GM12878 (cell line): ENCODE measurements at regions not wholly inside any gene's neighbourhood (a gene's known extent, or its start where the extent isn't known, plus 50 kb on each side); places are given as distances from the start of the nearest gene placed in this dataset.

Source experiments
- ATAC-seq: fragments of 200-7000 bp; cut with Tn5 transposase; 3 replicates; pipeline ENCODE4 v1.9.1; 2020; ENCODE audit warnings: mild to moderate bottlenecking, moderate library complexity
- BruUV-seq: library from RNA; stranded (reverse); fragments of 400-500 nt; replicated peaks from 2 replicates; lab custom pipeline; 2021; lab: Mats Ljungman, UMichigan
- CTCF ChIA-PET: fragments of 300-600 bp; sonication (Branson Sonifier 250); formaldehyde crosslinking; extraction: SDS; loops from one replicate; lab custom pipeline; 2021; ENCODE audit warnings: inconsistent platforms; lab: Yijun Ruan, JAX
- POLR2A ChIA-PET: fragments of 350-600 bp; formaldehyde crosslinking; extraction: SDS; loops from one replicate; lab custom pipeline; 2021; ENCODE audit warnings: inconsistent platforms; lab: Charles Lee
- RAD21 ChIA-PET: fragments of 300-600 bp; sonication (Branson Sonifier 250); formaldehyde crosslinking; loops from one replicate; lab custom pipeline; 2023; ENCODE audit warnings: antibody characterized with exemption; ENCODE audit not compliant: unreplicated experiment; lab: Charles Lee
- SMC1A ChIA-PET: fragments of 300-600 bp; sonication (Branson Sonifier 250); formaldehyde crosslinking; loops from one replicate; lab custom pipeline; 2023; ENCODE audit not compliant: unreplicated experiment, uncharacterized antibody; lab: Charles Lee
- DNase-seq: peaks from one replicate; pipeline ENCODE4 v3.0.0-alpha.2; 2011; ENCODE audit warnings: low read depth, low spot score
- FAIRE-seq: peaks from 3 replicates; lab custom pipeline; 2011; peaks lifted over from hg19 to GRCh38; lab: Jason Lieb, UNC
- H2AFZ ChIP-seq: 2 replicates; pipeline ENCODE4 v1.6.0; 2011; ENCODE audit warnings: low read depth, low read length, control low read depth; ENCODE audit not compliant: control insufficient read depth
- H3K27ac ChIP-seq: 2 replicates; pipeline ENCODE4 v1.5.1; 2011; ENCODE audit warnings: control low read depth; ENCODE audit not compliant: control insufficient read depth, insufficient read depth
- H3K27me3 ChIP-seq, 2 experiments: replicated peaks in 1 of 2; 2 replicates each; pipeline versions ENCODE4 v1.6.0 to v1.6.1; 2011; ENCODE audit warnings: low read length in 1 of 2; ENCODE audit not compliant: control insufficient read depth in 2 of 2, insufficient read depth in 2 of 2
- H3K36me3 ChIP-seq, 2 experiments: 2 replicates each; pipeline ENCODE4 v1.5.1; 2011; ENCODE audit warnings: low read length in 1 of 2; ENCODE audit not compliant: control insufficient read depth in 2 of 2, insufficient read depth in 2 of 2
- H3K4me1 ChIP-seq: 2 replicates; pipeline ENCODE4 v1.6.1; 2011; ENCODE audit warnings: mild to moderate bottlenecking, low read length, moderate library complexity, mixed read lengths; ENCODE audit not compliant: control insufficient read depth, insufficient read depth
- H3K4me2 ChIP-seq: 2 replicates; pipeline ENCODE4 v1.6.0; 2011; ENCODE audit warnings: control low read depth; ENCODE audit not compliant: control insufficient read depth, insufficient read depth
- H3K4me3 ChIP-seq: fragments of 200-600 bp; sonication (generic); 2 replicates; pipeline ENCODE4 v1.5.1; 2016
- H3K79me2 ChIP-seq: 2 replicates; pipeline ENCODE4 v1.6.0; 2011; ENCODE audit warnings: low read length; ENCODE audit not compliant: control insufficient read depth, insufficient read depth
- H3K9ac ChIP-seq: 2 replicates; pipeline ENCODE4 v1.8.0; 2011; ENCODE audit warnings: low read length, control low read depth, mixed read lengths; ENCODE audit not compliant: control insufficient read depth, insufficient read depth
- H3K9me3 ChIP-seq: replicated peaks from 3 replicates; pipeline ENCODE4 v1.5.1; 2011; ENCODE audit warnings: mild to moderate bottlenecking, low read length; ENCODE audit not compliant: control insufficient read depth, insufficient read depth
- H4K20me1 ChIP-seq: 2 replicates; pipeline ENCODE4 v1.6.0; 2011; ENCODE audit not compliant: control insufficient read depth, insufficient read depth
- ATF7 ChIP-seq: fragments of 450-650 bp; IDR thresholded peaks from 2 replicates; pipeline ENCODE4 v1.6.1; 2016; ENCODE audit warnings: low read depth, mild to moderate bottlenecking
- IRF4 ChIP-seq: IDR thresholded peaks from 2 replicates; pipeline ENCODE4 v1.6.1; 2011; ENCODE audit warnings: low read depth, low read length
- JUNB ChIP-seq: IDR thresholded peaks from 2 replicates; pipeline ENCODE4 v1.6.1; 2016; ENCODE audit warnings: antibody characterized with exemption, mild to moderate bottlenecking
- MYC ChIP-seq: IDR thresholded peaks from 2 replicates; pipeline ENCODE4 v1.6.1; 2011; ENCODE audit warnings: mild to moderate bottlenecking, low read length, moderate library complexity, inconsistent platforms; ENCODE audit not compliant: insufficient read depth, insufficient replicate concordance, insufficient read length, severe bottlenecking
- PAX5 ChIP-seq: IDR thresholded peaks from 2 replicates; pipeline ENCODE4 v1.6.1; 2011; ENCODE audit warnings: low read depth, low read length, borderline replicate concordance
- POLR2AphosphoS2 ChIP-seq: IDR thresholded peaks from 2 replicates; pipeline ENCODE4 v1.6.1; 2011; ENCODE audit warnings: low read depth, mild to moderate bottlenecking, low read length, improper control_type of control experiment, moderate library complexity
- SMC3 ChIP-seq: IDR thresholded peaks from 2 replicates; pipeline ENCODE4 v1.6.1; 2011; ENCODE audit warnings: low read length, improper control_type of control experiment, borderline replicate concordance
- TARDBP ChIP-seq: IDR thresholded peaks from 2 replicates; pipeline ENCODE4 v1.6.1; 2016; ENCODE audit warnings: borderline replicate concordance
- ZNF207 ChIP-seq: fragments of 450-650 bp; IDR thresholded peaks from 2 replicates; pipeline ENCODE4 v1.6.1; 2014; ENCODE audit warnings: antibody characterized with exemption, mild to moderate bottlenecking, borderline replicate concordance
- ZNF217 ChIP-seq: fragments of 450-650 bp; IDR thresholded peaks from 2 replicates; pipeline ENCODE4 v1.6.1; 2017; ENCODE audit warnings: antibody characterized with exemption, mild to moderate bottlenecking
- WGBS: methylation state at CpG from one replicate; pipeline ENCODE4 v1.1.6; 2016; ENCODE audit warnings: low lambda C conversion rate; ENCODE audit not compliant: insufficient replicate concordance, insufficient coverage; ENCODE audit errors: missing lambda C conversion rate; 5-methylcytosine and 5-hydroxymethylcytosine counted together
- in situ Hi-C: fragments of 300-500 bp; cut with MboI; formaldehyde crosslinking; loops from 9 replicates; pipeline ENCODE4 v1.14.3; 2018; ENCODE audit warnings: mixed read lengths
- intact Hi-C: fragments of 100-400 bp; cut with micrococcal nuclease; formaldehyde crosslinking; loops from one replicate; pipeline ENCODE4 v1.14.2; 2022; ENCODE audit not compliant: unreplicated experiment
- TF ChIP-seq, protein P1 (sequence below): IDR thresholded peaks from 2 replicates; pipeline ENCODE4 v1.6.1; 2011; ENCODE audit warnings: borderline replicate concordance, low read depth, mild to moderate bottlenecking, moderate library complexity, mixed read lengths, low read length; ENCODE audit not compliant: insufficient read depth; ENCODE audit errors: extremely low read length
- TF ChIP-seq, protein P2 (sequence below): fragments of 450-650 bp; IDR thresholded peaks from 2 replicates; pipeline ENCODE4 v1.6.1; 2017; ENCODE audit warnings: low read depth, mild to moderate bottlenecking, moderate library complexity

DNA sequence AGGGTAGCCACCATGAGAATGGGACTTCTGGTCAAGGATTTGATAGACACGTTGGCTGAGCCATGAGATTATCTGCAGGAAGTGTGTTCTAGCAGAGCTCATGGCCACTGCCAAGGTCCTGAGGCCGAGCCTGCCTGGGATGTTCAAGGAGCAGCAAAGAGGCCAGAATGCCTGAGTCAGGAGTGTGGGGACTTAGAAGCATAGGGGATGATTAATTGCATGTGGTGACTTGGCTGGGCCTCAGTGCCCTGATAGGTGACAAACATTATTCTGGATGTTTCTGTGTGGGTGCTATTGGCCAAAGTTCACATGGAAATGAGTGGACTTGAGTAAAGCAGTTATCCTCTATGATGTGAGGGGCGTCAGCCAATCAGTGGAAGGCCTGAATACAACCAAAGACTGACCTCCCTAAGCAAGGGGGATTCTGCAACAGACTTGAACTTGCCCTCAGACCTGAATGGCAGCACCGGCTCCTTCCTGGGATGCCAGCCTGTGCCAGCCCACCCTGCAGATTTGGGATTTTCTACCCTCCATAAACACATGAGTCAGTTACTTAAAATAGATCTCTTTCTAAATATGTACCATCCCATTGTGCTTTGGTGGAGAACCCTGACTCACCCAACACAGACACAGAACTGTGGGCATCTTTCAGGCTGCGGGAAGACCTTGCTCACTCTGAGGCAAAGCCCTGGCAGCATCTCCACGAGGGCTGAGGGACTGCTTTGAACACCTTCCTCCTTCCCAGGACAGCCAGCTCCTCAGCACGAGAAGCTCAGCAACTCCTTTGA lies 363.9 kb upstream of the MGMT start:
- Histone ChIP-seq H3K4me3 (no peak overlapping the region), H3K36me3 (no peaks in the 10 kb centered on the region), H3K9ac (no peak overlapping the region), H3K4me2 (no peak overlapping the region), H3K4me1 (no peaks in the 10 kb centered on the region), H3K79me2 (no peaks in the 10 kb centered on the region), H3K27ac (no peak overlapping the region), H2AFZ (no peak overlapping the region), H4K20me1 (no peaks in the 10 kb centered on the region), H3K9me3 (no peaks in the 10 kb centered on the region), H3K27me3 (no peaks in the 10 kb centered on the region)
- in situ Hi-C loops = no loop called here
- intact Hi-C loops = no loop called here
- ChIA-PET SMC1A (no interaction called here), RAD21 (no interaction called here), CTCF (no interaction called here), POLR2A (no interaction called here)
- FAIRE-seq (no peak), ATAC-seq (no peak), DNase-seq (no peak)
- 20% methylated on average over 7 of the region's 7 CpGs for whole genome bisulfite sequencing
- no TSS peak for BruUV-seq
- TF ChIP-seq POLR2AphosphoS2 = no peak
- TF ChIP-seq TARDBP = no peak
- TF ChIP-seq JUNB = no peak

DNA sequence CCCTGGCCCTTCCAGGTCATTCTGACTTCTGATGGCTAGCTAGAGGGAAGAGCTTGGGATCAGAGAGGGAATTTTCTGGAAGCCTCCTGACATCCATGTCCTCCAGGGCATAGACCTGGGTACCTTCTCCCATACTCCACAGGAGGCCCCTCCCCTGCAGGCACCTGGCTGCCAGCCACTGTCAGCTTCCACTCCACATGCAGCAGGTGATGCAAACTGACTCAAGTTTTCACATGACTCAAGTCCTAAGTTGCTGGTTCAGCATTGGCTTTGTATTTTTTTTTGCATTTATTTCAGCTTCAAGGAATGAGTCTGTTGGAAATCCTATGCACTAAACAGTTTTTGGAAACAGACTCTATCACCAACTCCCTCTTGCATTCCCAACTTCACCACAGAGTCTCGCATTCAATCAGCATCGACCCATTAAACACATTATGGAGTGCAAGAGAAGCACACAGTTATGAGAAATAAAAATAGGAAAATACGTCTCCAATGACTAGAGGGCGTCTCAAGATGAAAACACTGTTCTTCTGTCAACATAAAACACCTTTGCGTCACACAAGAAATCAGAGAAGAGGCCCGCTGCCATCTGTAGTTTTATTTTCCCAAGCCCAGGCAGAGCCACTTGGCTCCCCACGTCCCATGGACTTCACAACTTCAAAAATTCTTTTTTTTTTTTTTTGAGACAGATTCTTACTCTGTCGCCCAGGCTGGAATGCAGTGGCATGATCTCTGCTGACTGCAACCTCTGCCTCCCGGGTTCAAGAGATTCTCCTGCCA lies 362.6 kb upstream of the MGMT start:
- intact Hi-C loops (no loop called here), in situ Hi-C loops (no loop called here)
- POLR2A ChIA-PET = no interaction called here
- Histone ChIP-seq H3K9ac (no peak overlapping the region), H3K27me3 (no peaks in the 10 kb centered on the region), H3K4me2 (no peak overlapping the region), H3K27ac (no peak overlapping the region), H3K4me1 (no peaks in the 10 kb centered on the region), H3K4me3 (no peak overlapping the region), H3K36me3 (no peaks in the 10 kb centered on the region), H2AFZ (no peak overlapping the region), H3K79me2 (no peaks in the 10 kb centered on the region), H3K9me3 (no peaks in the 10 kb centered on the region), H4K20me1 (no peaks in the 10 kb centered on the region)
- RAD21 ChIA-PET = no interaction called here
- SMC1A ChIA-PET = no interaction called here
- CTCF ChIA-PET = no interaction called here
- no peak for ATAC-seq
- 40% methylated on average over 7 of the region's 9 CpGs for WGBS
- no peak for DNase-seq
- BruUV-seq = no TSS peak
- no peak for FAIRE-seq
- TF ChIP-seq PAX5 (no peak), MYC (no peak), ZNF207 (no peak), SMC3 (no peak), IRF4 (no peak), ATF7 (no peak), ZNF217 (no peak)
- TF ChIP-seq, protein P1, sequence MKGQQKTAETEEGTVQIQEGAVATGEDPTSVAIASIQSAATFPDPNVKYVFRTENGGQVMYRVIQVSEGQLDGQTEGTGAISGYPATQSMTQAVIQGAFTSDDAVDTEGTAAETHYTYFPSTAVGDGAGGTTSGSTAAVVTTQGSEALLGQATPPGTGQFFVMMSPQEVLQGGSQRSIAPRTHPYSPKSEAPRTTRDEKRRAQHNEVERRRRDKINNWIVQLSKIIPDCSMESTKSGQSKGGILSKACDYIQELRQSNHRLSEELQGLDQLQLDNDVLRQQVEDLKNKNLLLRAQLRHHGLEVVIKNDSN = no peak
- TF ChIP-seq, protein P2, sequence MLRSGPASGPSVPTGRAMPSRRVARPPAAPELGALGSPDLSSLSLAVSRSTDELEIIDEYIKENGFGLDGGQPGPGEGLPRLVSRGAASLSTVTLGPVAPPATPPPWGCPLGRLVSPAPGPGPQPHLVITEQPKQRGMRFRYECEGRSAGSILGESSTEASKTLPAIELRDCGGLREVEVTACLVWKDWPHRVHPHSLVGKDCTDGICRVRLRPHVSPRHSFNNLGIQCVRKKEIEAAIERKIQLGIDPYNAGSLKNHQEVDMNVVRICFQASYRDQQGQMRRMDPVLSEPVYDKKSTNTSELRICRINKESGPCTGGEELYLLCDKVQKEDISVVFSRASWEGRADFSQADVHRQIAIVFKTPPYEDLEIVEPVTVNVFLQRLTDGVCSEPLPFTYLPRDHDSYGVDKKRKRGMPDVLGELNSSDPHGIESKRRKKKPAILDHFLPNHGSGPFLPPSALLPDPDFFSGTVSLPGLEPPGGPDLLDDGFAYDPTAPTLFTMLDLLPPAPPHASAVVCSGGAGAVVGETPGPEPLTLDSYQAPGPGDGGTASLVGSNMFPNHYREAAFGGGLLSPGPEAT = no peak
